SK-N-SH (cell line): ENCODE measurements at regions not wholly inside any gene's neighbourhood (a gene's known extent, or its start where the extent isn't known, plus 50 kb on each side); places are given as distances from the start of the nearest gene placed in this dataset.
A peak's percentile ranks its signal among the peaks of the same experiment; 100 is the strongest.

Source experiments
- CTCF ChIA-PET: fragments of 300-600, 350-600 bp; formaldehyde crosslinking; extraction: SDS; loops from one replicate; lab custom pipeline; 2021; lab: Yijun Ruan, JAX
- POLR2A ChIA-PET: fragments of 350-600 bp; sonication (Branson Sonifier 250); formaldehyde crosslinking; extraction: SDS; loops from one replicate; lab custom pipeline; 2020; ENCODE audit warnings: antibody characterized with exemption, inconsistent platforms; lab: Yijun Ruan, JAX
- DNase-seq: peaks from one replicate; pipeline ENCODE4 v3.0.0; 2012
- H2AFZ ChIP-seq: fragments of 200-600 bp; sonication (generic); 2 replicates; pipeline ENCODE4 v1.8.1; 2016; ENCODE audit warnings: antibody characterized with exemption, mild to moderate bottlenecking, low read depth
- H3F3A ChIP-seq: fragments of 200-600 bp; sonication (generic); replicated peaks from 2 replicates; pipeline ENCODE3; 2016; ENCODE audit warnings: antibody characterized with exemption, mild to moderate bottlenecking; ENCODE audit not compliant: insufficient read depth
- H3K27ac ChIP-seq, 2 experiments: fragments of 200-500 bp in 1 of 2; fragments of 200-600 bp in 1 of 2; sonication (Bioruptor generic) in 1 of 2; sonication (generic), shearing (Covaris generic) in 1 of 2; 2 replicates each; pipeline versions ENCODE4 v1.5.1 to v1.6.1; 2014 to 2016; ENCODE audit warnings: low read depth in 2 of 2, inconsistent platforms in 1 of 2, low read length in 1 of 2, mild to moderate bottlenecking in 1 of 2, mixed read lengths in 1 of 2
- H3K27me3 ChIP-seq: fragments of 200-600 bp; sonication (generic), shearing (Covaris generic); 2 replicates; pipeline ENCODE4 v1.6.1; 2016; ENCODE audit warnings: mixed run types; ENCODE audit not compliant: insufficient read depth
- H3K36me3 ChIP-seq, 2 experiments: fragments of 200-500 bp in 1 of 2; fragments of 200-600 bp in 1 of 2; sonication (Bioruptor generic) in 1 of 2; sonication (generic) in 1 of 2; replicated peaks in 1 of 2; 2 replicates each; pipeline versions ENCODE3 to v1.5.1; 2014 to 2016; ENCODE audit warnings: low read length in 1 of 2, mild to moderate bottlenecking in 1 of 2; ENCODE audit not compliant: insufficient read depth in 2 of 2, control insufficient read depth in 1 of 2
- H3K4me1 ChIP-seq, 2 experiments: fragments of 200-500 bp in 1 of 2; fragments of 200-600 bp in 1 of 2; sonication (Bioruptor generic) in 1 of 2; sonication (generic), shearing (Covaris generic) in 1 of 2; 2 replicates each; pipeline versions ENCODE4 v1.5.1 to v1.6.1; 2014 to 2016; ENCODE audit warnings: low read depth in 1 of 2, low read length in 1 of 2, mixed run types in 1 of 2; ENCODE audit not compliant: insufficient read depth in 2 of 2, control insufficient read depth in 1 of 2
- H3K4me2 ChIP-seq: fragments of 200-600 bp; sonication (generic), shearing (Covaris generic); 2 replicates; pipeline ENCODE4 v1.6.1; 2017; ENCODE audit warnings: mixed run types
- H3K4me3 ChIP-seq, 2 experiments: fragments of 200-500 bp in 1 of 2; fragments of 200-600 bp in 1 of 2; sonication (Bioruptor generic) in 1 of 2; sonication (generic), shearing (Covaris generic) in 1 of 2; 2 replicates each; pipeline versions ENCODE4 v1.5.1 to v1.8.1; 2014 to 2016; ENCODE audit warnings: low read depth in 2 of 2, inconsistent platforms in 1 of 2, low read length in 1 of 2, mild to moderate bottlenecking in 1 of 2, mixed read lengths in 1 of 2, moderate library complexity in 1 of 2
- H3K79me2 ChIP-seq: fragments of 200-600 bp; sonication (generic); 2 replicates; pipeline ENCODE4 v1.8.1; 2017; ENCODE audit warnings: mild to moderate bottlenecking; ENCODE audit not compliant: insufficient read depth
- H3K9ac ChIP-seq: fragments of 200-600 bp; sonication (generic); 2 replicates; pipeline ENCODE4 v1.6.1; 2017; ENCODE audit warnings: mixed run types
- H3K9me2 ChIP-seq: fragments of 200-600 bp; sonication (generic); 2 replicates; pipeline ENCODE4 v1.6.1; 2017; ENCODE audit warnings: mixed run types
- H3K9me3 ChIP-seq: fragments of 200-600 bp; sonication (generic); 2 replicates; pipeline ENCODE4 v1.6.1; 2017; ENCODE audit warnings: mixed run types, mild to moderate bottlenecking, moderate library complexity
- H4K20me1 ChIP-seq: fragments of 200-600 bp; sonication (generic); 2 replicates; pipeline ENCODE4 v1.6.1; 2017; ENCODE audit warnings: mild to moderate bottlenecking, mixed run types; ENCODE audit not compliant: insufficient read depth
- CHD2 ChIP-seq: fragments of 150-350 bp; IDR thresholded peaks from 2 replicates; pipeline ENCODE4 v1.6.1; 2018; ENCODE audit warnings: low read length; ENCODE audit not compliant: partially characterized antibody
- EP300 ChIP-seq, 2 experiments: IDR thresholded peaks; 2 replicates each; pipeline versions ENCODE4 v1.4.0 to v1.6.1; 2012; ENCODE audit warnings: borderline replicate concordance in 1 of 2, low read depth in 1 of 2, low read length in 1 of 2
- EZH2phosphoT487 ChIP-seq: fragments of 200-600 bp; sonication (generic); IDR thresholded peaks from 2 replicates; pipeline ENCODE4 v1.6.1; 2017; ENCODE audit warnings: low read depth, mixed run types, mild to moderate bottlenecking, antibody characterized with exemption, moderate library complexity, borderline replicate concordance
- FOXJ3 ChIP-seq: sonication (generic); formaldehyde crosslinking; IDR thresholded peaks from 2 replicates; pipeline ENCODE4 v1.5.1; 2020; ENCODE audit warnings: mild to moderate bottlenecking, missing genetic modification reagents
- GATA2 ChIP-seq: sonication (generic); formaldehyde crosslinking; IDR thresholded peaks from 2 replicates; pipeline ENCODE4 v1.5.0; 2020; ENCODE audit warnings: mild to moderate bottlenecking, missing genetic modification reagents
- MXI1 ChIP-seq: IDR thresholded peaks from 2 replicates; pipeline ENCODE4 v1.6.1; 2012; ENCODE audit warnings: mild to moderate bottlenecking, low read depth, low read length, improper control_type of control experiment
- NFIC ChIP-seq: IDR thresholded peaks from 2 replicates; pipeline ENCODE4 v1.4.0; 2012; ENCODE audit warnings: borderline replicate concordance
- PBX3 ChIP-seq: IDR thresholded peaks from 2 replicates; pipeline ENCODE4; 2012
- POLR2AphosphoS5 ChIP-seq: IDR thresholded peaks from 2 replicates; pipeline ENCODE4 v1.6.1; 2012; ENCODE audit warnings: low read depth, low read length
- RAD21 ChIP-seq: IDR thresholded peaks from 2 replicates; pipeline ENCODE4 v1.6.1; 2012; ENCODE audit warnings: mild to moderate bottlenecking, low read length
- RCOR1 ChIP-seq: fragments of 150-350 bp; IDR thresholded peaks from 2 replicates; pipeline ENCODE4 v1.6.1; 2017; ENCODE audit warnings: antibody characterized with exemption, low read length
- REST ChIP-seq: IDR thresholded peaks from 2 replicates; pipeline ENCODE4 v1.6.1; 2012; ENCODE audit warnings: mild to moderate bottlenecking, low read depth, low read length, moderate library complexity
- RFX5 ChIP-seq: IDR thresholded peaks from 2 replicates; pipeline ENCODE4 v1.6.1; 2012; ENCODE audit warnings: mild to moderate bottlenecking, improper control_type of control experiment, low read length
- SMC3 ChIP-seq: IDR thresholded peaks from 2 replicates; pipeline ENCODE4 v1.6.1; 2012; ENCODE audit warnings: low read depth, low read length, improper control_type of control experiment
- TCF12 ChIP-seq: IDR thresholded peaks from 2 replicates; pipeline ENCODE4 v1.4.0; 2012
- TEAD4 ChIP-seq: IDR thresholded peaks from 2 replicates; pipeline ENCODE4 v1.4.0; 2012; ENCODE audit warnings: mild to moderate bottlenecking, borderline replicate concordance; ENCODE audit not compliant: insufficient read depth
- WGBS: methylation state at CpG from one replicate; pipeline ENCODE4 v1.1.6; 2017; ENCODE audit warnings: low lambda C conversion rate; 5-methylcytosine and 5-hydroxymethylcytosine counted together
- TF ChIP-seq, protein P1 (sequence below): IDR thresholded peaks from 2 replicates; pipeline ENCODE4 v1.4.0; 2012; ENCODE audit warnings: low read depth, borderline replicate concordance

DNA sequence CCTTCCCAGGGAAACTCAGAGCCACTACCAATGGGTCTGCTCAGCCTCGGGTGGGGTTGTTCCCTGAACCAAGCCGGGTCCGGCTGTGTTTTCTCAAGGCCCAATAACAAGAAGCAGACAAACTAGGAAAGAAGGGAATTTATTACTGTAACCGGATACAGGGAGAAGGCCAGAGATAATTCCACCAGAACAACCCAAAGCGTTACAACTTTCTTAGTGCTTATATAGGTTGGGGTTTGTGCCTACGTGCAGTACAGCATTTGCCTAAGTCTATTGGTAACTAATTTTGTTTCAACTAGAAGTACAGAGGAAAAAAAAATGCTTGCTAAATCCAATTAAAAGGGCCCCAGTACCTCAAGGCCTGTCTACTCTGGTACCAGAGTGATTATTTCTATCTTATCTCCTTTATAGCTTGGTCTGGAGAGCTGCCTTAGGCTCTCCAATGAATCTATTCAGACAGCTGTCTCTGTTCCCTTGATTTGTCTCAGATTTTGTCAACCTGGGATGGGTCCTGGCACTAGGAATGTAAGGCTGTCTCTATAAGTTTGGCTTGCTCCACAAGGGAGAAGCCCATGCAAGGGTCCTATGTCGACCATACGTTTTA is 57.3 kb upstream of the CCDC190 start:
- H3K9ac ChIP-seq = no peak overlapping the region
- peak overlapping the region; percentile 3 to 99; a peak in 2 of 4 replicates for H3K27ac ChIP-seq
- ChIA-PET POLR2A (interaction anchor here (0.6 to 7.9 kb wide), 25 partner anchors 9 to 520 kb away, joined by 3 to 393 read pairs (median 6); partner anchors contain the start of genes RGS4 and RGS5), CTCF (interaction anchor here (0.7 to 3.8 kb wide), 15 partner anchors 9 to 397 kb away, joined by 3 to 20 read pairs (median 6); partner anchors contain the start of gene RGS4)
- H3K4me2 ChIP-seq = no peak overlapping the region
- no peaks in the 10 kb centered on the region for H3K79me2 ChIP-seq
- 0 out of 2 replicates have a peak, but pooled peaks cover 3% of the 10 kb centered on the region for H3K9me3 ChIP-seq
- 66% methylated on average over 8 of the region's 8 CpGs for WGBS
- peaks cover 0 to 45% of the 10 kb centered on the region in 2 experiments; a peak in 3 of 4 replicates for H3K4me1 ChIP-seq
- no peak for TF ChIP-seq NFIC
- peak; percentile 66; the same call in 1 of the 2 replicates for TF ChIP-seq MXI1
- peak; percentile 90 for TF ChIP-seq RCOR1
- no peak for TF ChIP-seq REST
- TF ChIP-seq RAD21 = 0 out of 2 replicates have a peak, but pooled peaks have one; percentile 14
- TF ChIP-seq EP300 (IDR thresholded peaks at IDR 0.05; ENCODE audit: borderline replicate concordance in 1 of 2, low read depth in 1 of 2, low read length in 1 of 2) = peak; percentile 56 to 100; a peak in 3 of 4 replicates
- TF ChIP-seq CHD2 = peak; percentile 59
- TF ChIP-seq RFX5 = 0 out of 2 replicates have a peak, but pooled peaks have one; percentile 48
- peak; percentile 65; the same call in 1 of the 2 replicates for TF ChIP-seq TEAD4
- TF ChIP-seq, protein P1, sequence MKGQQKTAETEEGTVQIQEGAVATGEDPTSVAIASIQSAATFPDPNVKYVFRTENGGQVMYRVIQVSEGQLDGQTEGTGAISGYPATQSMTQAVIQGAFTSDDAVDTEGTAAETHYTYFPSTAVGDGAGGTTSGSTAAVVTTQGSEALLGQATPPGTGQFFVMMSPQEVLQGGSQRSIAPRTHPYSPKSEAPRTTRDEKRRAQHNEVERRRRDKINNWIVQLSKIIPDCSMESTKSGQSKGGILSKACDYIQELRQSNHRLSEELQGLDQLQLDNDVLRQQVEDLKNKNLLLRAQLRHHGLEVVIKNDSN = no peak
- peak; percentile 91 for TF ChIP-seq FOXJ3 (CRISPR knock-in tag)
- TF ChIP-seq EZH2phosphoT487 = no peak
- peak; percentile 16; the same call in 1 of the 2 replicates for TF ChIP-seq PBX3
- peak; percentile 69 for TF ChIP-seq TCF12
- peak; percentile 36; the same call in 1 of the 2 replicates for TF ChIP-seq POLR2AphosphoS5
- peak; percentile 1; the same call in 1 of the 2 replicates for TF ChIP-seq SMC3
- peak; percentile 95 for TF ChIP-seq GATA2 (CRISPR knock-in tag)
- H2AFZ ChIP-seq = no peak overlapping the region
- peaks cover 7% of the 10 kb centered on the region for H3F3A ChIP-seq
- no peaks in the 10 kb centered on the region for H3K9me2 ChIP-seq
- DNase-seq = peak; percentile 64
- H3K27me3 ChIP-seq = no peaks in the 10 kb centered on the region
- no peak overlapping the region for H3K4me3 ChIP-seq
- no peaks in the 10 kb centered on the region for H4K20me1 ChIP-seq
- H3K36me3 ChIP-seq = no peaks in the 10 kb centered on the region
